ENCODE measurements at regions not wholly inside any gene's neighbourhood (a gene's known extent, or its start where the extent isn't known, plus 50 kb on each side); places are given as distances from the start of the nearest gene placed in this dataset.

DNA sequence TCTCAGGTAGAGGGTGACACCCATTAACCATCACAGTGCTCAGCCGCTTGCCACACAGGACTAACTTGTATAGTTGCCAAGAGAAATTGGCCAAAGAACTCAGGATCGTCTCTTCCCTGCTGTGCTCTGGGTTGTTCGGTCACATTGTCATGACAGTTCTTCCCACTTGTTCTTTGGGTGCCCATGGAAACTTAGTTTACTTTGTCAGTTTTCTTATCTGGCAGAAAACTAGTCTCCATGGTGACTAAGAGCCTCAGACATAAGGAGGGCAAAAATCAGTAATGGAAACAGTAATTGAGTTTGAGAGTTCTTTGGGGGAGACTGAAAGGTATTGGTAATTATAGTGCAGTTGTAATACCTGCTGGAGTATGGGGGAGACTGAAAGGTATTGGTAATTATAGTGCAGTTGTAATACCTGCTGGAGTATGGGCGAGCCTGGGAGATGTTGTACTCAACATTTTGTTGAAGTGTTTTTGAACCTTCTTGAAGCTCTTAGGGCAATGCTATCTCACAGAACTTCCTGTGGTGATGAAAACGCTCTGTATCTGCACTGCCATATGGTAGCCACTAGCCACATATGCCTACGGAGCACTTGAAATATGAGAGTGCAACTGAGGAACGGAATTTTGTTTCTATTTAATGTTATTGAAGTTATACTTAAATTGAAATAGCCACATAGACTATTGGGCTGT, 95.2 kb upstream of the HDGFL1 start:
- no peak for TF ChIP-seq EZH2phosphoT487 (IDR thresholded peaks at IDR 0.05; ENCODE audit: low read depth, severe bottlenecking, unreplicated experiment)
- no peak for TF ChIP-seq CTCF (IDR thresholded peaks at IDR 0.05; ENCODE audit: poor library complexity)
- no peak for TF ChIP-seq EZH2 (IDR thresholded peaks at IDR 0.05; ENCODE audit: borderline replicate concordance)
- no peaks in the 10 kb centered on the region for H3K27me3 ChIP-seq
- no peak overlapping the region for H3K4me2 ChIP-seq
- H3K9me2 ChIP-seq (replicated peaks; ENCODE audit: insufficient read depth), result no peaks in the 10 kb centered on the region
- no peaks in the 10 kb centered on the region for H3K36me3 ChIP-seq (replicated peaks; ENCODE audit: insufficient read depth, low read depth)
- peaks cover 10% of the 10 kb centered on the region for H3K4me1 ChIP-seq (ENCODE audit: insufficient read depth)
- WGBS (ENCODE audit: low lambda C conversion rate, missing lambda C conversion rate), result 86% methylated on average over 7 of the region's 7 CpGs
- H2AFZ ChIP-seq, result no peak overlapping the region
- no peaks in the 10 kb centered on the region for H3K9me3 ChIP-seq (ENCODE audit: low read depth)
- H4K20me1 ChIP-seq (ENCODE audit: insufficient read depth, poor library complexity, severe bottlenecking), result no peaks in the 10 kb centered on the region
- H3K27ac ChIP-seq, result no peak overlapping the region
- H3K4me3 ChIP-seq, result no peak overlapping the region
- H3K79me2 ChIP-seq, result no peaks in the 10 kb centered on the region
- DNase-seq (ENCODE audit: low spot score), result no peak

GRCh38 chr6:22476811-22477390, 92.5 kb upstream of the HDGFL1 start:
- Histone ChIP-seq H3K9me2 (replicated peaks; ENCODE audit: insufficient read depth) (no peaks in the 10 kb centered on the region), H2AFZ (no peak overlapping the region), H3K9me3 (ENCODE audit: low read depth) (no peaks in the 10 kb centered on the region), H3K4me3 (no peak overlapping the region), H3K27ac (no peak overlapping the region), H3K79me2 (no peaks in the 10 kb centered on the region), H3K4me1 (ENCODE audit: insufficient read depth) (no peaks in the 10 kb centered on the region), H4K20me1 (ENCODE audit: insufficient read depth, poor library complexity, severe bottlenecking) (no peaks in the 10 kb centered on the region), H3K4me2 (no peak overlapping the region), H3K27me3 (no peaks in the 10 kb centered on the region), H3K36me3 (replicated peaks; ENCODE audit: insufficient read depth, low read depth) (no peaks in the 10 kb centered on the region)
- DNase-seq (ENCODE audit: low spot score), result no peak
- WGBS (ENCODE audit: low lambda C conversion rate, missing lambda C conversion rate), result 41% methylated on average over 4 of the region's 4 CpGs
- TF ChIP-seq EZH2phosphoT487 (IDR thresholded peaks at IDR 0.05; ENCODE audit: low read depth, severe bottlenecking, unreplicated experiment), result no peak
- TF ChIP-seq EZH2 (IDR thresholded peaks at IDR 0.05; ENCODE audit: borderline replicate concordance), result no peak
- TF ChIP-seq CTCF (IDR thresholded peaks at IDR 0.05; ENCODE audit: poor library complexity), result no peak

GRCh38 chr6:22497276-22497675, 72.1 kb upstream of the HDGFL1 start:
- Histone ChIP-seq H3K27me3 (no peaks in the 10 kb centered on the region), H3K4me2 (no peak overlapping the region), H3K79me2 (no peaks in the 10 kb centered on the region), H3K9me2 (replicated peaks; ENCODE audit: insufficient read depth) (no peaks in the 10 kb centered on the region), H3K4me1 (ENCODE audit: insufficient read depth) (no peaks in the 10 kb centered on the region), H3K36me3 (replicated peaks; ENCODE audit: insufficient read depth, low read depth) (no peaks in the 10 kb centered on the region), H3K9me3 (ENCODE audit: low read depth) (no peaks in the 10 kb centered on the region), H2AFZ (no peak overlapping the region), H3K4me3 (no peak overlapping the region), H3K27ac (no peak overlapping the region), H4K20me1 (ENCODE audit: insufficient read depth, poor library complexity, severe bottlenecking) (no peaks in the 10 kb centered on the region)
- no peak for DNase-seq (ENCODE audit: low spot score)
- TF ChIP-seq EZH2phosphoT487 (IDR thresholded peaks at IDR 0.05; ENCODE audit: low read depth, severe bottlenecking, unreplicated experiment), result no peak
- TF ChIP-seq EZH2 (IDR thresholded peaks at IDR 0.05; ENCODE audit: borderline replicate concordance), result no peak
- no peak for TF ChIP-seq CTCF (IDR thresholded peaks at IDR 0.05; ENCODE audit: poor library complexity)
- WGBS (ENCODE audit: low lambda C conversion rate, missing lambda C conversion rate), result 85% methylated on average over 3 of the region's 3 CpGs
